Activated CD4-positive, alpha-beta T cell treated with anti-CD3 and anti-CD28 coated beads for 24 hours (primary cell): ENCODE measurements at regions not wholly inside any gene's neighbourhood (a gene's known extent, or its start where the extent isn't known, plus 50 kb on each side); places are given as distances from the start of the nearest gene placed in this dataset.
"Not testable (repeated sequence)": the region's sequence is repeated elsewhere in the genome, so short reads cannot be mapped to it uniquely, and the experiment has no call there.

Experiments used
- DNase-seq, 2 donors: peaks; one replicate each; pipeline ENCODE4 v3.0.0-alpha.2; 2020; ENCODE audit warnings: low read depth in 2 of 2

DNA sequence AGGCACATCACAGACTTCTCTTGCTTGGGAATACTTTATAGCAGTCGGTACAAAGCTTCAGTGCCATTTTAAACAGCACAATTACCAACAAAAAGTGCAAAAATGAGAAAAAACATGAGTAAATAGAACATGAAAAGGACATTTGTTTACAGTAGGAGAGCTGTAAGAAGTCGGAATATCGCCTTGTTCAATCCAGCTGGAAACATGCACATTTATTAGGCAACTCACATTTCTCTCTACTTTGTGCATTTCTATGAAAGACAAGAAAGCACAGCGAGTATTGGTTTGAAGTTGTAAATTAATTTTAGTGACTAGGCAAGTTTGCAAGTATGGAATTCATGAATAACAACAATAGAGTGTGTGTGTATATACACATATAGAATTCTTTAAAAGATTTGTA lies 484.7 kb downstream of the DACH1 start:
- no peak for DNase-seq

DNA sequence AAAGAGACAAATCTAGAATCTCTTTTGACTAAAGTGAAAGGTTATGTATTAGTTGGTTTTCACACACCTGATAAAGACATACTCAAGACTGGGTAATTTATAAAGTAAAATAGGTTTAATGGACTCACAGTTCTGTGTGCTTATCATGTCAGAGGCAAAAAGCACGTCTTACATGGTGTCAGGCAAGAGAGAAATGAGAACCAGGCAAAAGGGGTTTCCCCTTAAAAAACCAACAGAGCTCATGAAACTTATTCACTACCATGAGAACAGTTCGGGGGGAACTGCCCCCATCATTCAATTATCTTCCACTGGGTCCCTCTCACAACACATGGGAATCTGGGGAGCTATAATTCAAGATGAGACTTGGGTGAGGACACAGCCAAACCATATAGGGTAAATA lies 486.8 kb downstream of the DACH1 start:
- DNase-seq: no peak

DNA sequence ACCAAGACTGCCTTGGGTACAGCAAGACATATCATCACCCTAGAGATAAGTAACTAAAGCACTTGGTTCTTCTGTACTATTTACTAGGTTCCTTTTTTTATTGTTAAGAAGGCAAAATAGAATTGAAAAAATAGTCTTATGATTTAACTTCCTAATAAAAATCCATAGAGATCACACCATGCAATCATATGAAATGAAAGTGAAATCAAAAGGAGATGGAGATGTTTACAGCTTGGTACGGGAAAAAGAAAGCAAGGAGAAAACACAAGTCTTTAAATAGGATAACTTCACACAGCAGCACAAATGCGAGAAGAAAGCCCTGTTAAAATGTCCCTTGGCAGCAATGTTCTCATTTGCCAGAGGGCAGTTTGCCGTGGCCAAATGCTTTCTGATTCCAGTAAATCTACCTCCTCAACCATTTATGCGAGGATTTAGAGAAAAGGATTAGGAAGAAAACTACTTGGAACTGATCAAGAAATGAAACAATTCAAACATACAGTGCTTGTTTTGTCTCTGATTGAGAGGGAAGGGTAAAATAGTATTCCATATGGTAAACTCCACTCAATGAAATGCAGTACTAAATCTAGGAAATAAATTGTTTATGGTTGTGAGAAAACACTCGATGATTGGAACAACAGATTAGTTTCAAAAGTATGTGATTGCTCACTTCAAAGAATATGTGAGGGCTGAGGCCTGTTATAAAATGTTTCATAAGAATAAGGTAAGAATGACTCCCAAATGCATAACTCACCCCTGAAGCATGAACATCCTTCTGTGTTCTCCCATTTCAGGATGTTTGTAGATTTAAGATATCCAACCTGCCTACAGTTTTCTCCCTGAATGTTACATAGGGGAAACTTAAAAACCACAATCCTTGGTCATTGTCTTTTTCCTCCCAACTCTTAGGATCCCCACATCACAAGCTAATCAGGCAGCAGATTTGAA lies 487.8 kb downstream of the DACH1 start:
- DNase-seq: no peak

DNA sequence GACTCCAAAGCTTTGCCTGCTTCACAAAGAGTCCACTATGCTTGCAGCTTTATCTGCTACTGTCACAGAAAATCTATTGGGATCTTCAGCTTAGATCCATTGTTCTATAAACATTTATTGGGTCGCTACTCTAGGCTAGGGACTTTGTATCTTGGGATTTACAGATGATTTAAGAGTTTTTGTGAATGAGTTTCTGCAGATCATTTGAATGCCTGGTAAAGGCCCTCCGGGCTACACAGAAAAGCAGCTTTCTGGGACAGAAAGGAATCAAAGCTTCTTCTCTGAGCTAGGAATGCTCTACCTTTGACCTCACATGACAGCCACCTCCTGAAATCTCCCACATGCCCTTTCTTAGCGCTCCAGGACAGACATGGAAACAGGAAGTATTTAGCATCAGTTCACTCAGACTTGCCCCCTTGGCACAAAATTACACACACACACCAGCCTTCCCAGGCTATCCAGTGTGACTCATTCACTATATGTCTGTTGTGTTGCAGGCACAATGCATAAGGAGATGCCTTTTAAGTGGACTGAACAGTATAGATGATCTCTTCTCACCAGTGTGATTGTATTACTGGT lies 492.4 kb downstream of the DACH1 start:
- no peak for DNase-seq

DNA sequence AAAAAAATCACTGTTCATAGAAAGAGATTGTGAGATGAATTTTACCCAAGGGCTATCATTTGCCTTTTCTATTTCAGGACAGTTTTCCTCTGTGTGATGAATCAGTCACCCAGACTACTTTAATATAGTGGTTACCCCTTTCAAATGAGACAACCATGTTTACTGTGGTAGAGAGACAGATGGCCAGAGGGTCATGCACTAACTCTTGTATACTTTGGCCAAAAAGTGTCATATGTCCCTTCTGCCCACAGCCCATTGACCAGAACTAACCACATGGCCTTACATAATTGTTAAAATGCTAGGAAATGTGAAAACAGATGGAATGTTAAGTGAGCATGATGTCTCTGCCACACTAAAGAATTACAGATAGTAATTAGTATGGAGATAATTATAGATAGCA lies 498.7 kb downstream of the DACH1 start:
- no peak for DNase-seq

DNA sequence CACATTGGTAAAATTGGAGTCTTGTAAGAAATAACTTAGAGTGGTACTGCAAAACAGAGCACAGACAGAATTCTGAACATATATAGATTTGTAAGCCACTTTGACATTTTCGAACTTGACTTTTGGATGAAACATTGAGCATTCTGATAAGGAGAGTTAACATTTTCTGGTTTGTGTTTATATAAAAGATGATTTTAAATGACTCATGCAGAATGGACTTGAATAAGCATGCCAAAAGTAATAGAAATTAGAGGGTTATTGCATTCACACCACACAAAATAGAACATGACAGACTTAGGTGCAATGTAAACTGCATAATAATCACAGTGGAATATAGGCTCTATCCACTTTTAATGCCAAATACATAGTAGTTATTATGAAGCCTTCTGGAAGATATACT lies 507.0 kb downstream of the DACH1 start:
- DNase-seq: no peak

DNA sequence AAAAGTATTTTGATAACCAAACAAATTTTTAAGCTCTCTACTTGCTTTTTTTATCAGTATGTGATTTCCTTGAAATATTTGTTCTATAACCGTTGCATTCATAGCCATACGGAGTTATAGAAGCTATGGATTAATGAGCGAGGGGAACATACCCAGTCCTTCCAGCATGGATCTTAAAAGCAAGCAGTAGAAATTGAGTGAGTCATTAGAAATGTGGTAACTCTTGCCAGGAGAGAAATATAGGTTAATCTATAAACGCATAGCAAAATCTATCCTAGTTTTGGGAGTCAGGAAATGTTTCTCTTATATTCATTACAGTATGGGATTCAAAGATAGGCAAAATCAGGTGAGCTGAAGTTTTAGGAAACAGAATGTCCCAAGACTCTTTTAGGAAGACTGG lies 507.4 kb downstream of the DACH1 start:
- no peak for DNase-seq

DNA sequence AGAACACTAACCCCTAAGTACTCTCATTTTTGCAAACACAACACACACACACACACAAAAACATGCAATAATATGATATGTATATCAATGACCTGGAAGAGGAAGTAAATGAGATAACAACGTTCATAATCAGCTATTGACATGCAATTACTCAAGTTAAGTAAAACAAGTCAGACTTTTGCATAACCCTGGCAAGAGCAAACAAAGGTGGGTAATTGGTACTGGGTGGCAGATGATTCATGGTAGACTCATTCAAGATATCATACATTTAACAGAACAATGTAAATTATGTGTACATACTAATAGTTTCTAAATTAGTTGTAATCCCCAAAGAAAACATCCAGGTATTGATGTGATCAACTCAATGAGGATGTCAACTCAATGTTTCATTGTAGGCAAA lies 508.8 kb downstream of the DACH1 start:
- DNase-seq: no peak

DNA sequence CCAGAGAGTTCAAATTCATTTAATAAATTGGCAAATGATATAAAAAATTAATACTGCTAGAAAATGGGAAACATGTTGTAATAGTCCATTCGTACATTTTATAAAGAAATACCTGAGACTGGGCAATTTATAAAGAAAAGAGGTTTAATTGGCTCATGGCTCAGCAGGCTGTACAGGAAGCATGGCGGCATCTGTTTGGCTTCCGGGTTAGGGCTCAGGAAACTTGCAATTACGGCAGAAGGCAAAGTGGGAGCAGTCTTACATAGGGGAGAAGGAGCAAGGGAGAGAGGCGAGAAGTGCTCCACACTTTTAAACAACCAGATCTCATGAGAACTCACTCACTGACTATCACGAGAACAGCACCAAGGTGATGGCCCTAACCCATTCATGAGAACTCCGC lies 512.0 kb downstream of the DACH1 start:
- no peak for DNase-seq

DNA sequence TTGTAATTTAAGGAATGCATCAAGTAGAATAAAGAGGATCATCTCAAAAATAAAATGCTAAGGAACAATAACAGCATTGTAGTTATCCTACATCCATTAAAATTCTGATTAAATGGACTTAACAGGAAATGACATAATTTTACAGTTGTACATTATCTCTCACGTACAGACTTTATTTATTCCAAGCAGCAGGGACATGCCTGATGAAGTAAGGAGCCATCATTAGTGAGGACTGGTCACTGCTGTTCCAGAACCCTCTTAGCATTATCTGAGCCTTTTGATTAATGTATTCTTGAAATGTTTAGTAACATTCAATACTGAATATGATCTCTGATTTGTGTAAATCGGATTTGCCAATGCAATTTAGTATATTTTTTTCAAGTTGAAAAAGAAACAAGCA lies 516.1 kb downstream of the DACH1 start:
- no peak for DNase-seq

DNA sequence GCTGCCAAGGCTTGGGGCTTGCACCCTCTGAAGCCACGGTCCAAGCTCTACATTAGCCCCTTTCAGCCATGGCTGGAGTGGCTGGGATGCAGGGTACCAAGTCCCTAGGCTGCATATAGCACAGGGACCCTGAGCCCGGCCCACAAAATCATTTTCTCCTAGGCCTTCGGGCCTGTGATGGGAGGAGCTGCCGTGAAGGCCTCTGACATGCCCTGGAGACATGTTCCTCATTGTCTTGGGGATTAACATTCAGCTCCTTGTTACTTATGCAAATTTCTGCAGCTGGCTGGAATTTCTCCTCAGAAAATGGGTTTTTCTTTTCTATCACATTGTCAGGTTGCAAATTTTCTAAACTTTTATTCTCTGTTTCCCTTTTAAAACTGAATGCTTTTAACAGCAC lies 521.1 kb downstream of the DACH1 start:
- DNase-seq: not testable (repeated sequence)

DNA sequence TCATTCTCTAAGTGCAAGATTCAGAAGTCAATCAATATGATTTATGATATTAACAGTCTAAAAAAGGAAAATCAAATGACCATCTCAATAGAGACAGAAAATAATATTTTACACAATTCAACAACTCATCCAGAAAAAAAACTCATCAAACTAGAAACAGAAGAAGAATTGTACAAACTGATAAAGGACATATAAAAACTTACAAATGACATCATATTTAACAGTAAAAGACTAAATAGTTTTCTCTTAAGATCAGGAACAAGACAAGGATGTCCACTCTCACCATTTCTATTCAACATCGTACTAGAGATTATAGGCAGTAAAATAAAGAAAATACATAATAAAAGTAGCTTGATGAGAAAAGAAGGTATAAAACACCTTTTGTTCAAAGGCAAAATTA lies 527.3 kb downstream of the DACH1 start:
- no peak for DNase-seq

DNA sequence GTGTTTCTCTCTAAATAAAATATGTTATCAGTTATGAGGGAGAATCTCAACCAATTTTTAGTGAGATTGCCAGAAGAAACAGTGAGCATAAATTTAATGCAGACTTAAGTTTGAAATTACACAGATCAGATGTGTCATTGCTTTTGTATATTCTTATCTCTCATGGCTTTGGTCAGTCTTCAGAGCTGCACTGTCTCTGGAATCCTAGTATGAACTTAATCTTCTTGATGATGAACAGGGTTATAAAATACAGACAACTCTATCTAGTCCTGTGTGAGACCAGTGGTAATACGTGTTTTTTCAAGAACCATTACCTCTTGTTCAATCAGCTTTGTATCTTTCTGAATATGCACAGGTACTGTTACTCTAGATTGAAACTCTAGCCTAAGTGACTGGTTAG lies 528.0 kb downstream of the DACH1 start:
- DNase-seq: no peak

DNA sequence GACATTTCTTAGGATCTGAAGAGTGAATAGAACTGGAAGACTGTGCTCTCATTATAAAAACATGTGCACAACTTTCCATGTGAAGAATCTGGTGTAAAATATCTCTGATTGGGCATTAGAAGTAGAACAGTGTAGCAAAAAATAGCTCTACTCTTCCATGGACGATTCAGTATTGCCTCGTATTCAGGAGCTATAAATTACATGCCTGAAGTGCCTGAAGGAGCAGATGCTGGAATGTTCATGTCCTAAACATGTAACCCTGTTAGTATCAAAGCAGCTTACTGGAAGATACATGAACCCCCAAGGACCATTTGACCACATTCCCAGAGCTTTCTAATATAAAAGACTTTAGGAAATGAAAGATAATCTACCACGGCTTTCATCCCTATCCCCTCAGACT lies 528.9 kb downstream of the DACH1 start:
- no peak for DNase-seq

DNA sequence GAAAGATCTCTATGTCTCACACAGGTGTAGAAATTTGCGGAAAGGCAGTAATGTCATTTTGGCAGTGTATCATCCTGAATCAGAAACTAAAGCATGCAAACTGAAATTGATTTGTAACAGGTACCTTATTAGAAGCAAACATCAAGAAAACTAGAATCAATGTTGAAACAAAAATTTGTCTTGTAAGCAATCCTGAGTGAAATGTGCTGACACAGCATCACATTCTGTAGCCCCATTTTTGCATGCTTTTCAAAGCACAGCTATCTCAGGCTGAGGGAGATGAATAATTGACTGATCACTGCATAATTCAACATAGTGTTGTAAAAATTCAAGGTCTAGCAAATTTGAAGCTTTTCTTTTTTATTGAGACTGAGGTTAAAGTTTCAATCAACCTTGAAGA lies 539.7 kb downstream of the DACH1 start:
- DNase-seq: no peak

DNA sequence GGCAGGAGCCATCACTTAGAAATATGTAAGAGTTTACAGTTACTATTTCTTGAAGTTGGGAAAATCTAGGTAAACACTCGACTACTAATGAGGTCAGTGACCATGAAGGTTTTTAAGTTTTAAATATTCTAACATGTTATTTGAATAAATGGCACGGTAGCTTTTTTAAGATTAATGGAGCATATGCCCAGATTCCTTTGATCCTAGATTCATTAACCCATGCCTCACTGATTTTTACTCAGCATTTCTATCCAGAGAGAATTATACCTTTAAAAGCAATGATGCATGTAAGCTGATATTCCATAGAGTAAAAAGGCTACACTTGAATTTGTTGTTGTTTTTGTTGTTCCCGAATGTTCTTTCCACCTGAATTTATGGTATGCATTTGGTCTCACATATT lies 541.4 kb downstream of the DACH1 start:
- DNase-seq: no peak

DNA sequence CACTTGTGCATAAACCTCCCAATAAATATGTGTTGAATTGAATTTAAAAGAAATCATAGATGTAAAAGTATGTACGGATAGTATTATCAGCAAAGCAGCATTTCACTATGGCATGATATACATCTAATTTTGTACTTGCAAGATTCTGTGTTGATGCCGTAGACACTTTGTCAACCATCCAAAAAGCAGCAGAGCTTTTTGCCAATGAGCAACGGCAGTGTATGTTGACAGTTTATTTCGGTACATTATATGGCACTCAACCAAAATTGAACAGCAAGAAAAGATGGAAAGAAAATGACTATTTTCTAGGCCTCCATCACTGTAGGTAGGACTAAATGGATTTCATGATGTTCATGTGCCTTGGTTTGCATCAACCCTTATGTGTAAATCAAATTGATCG lies 543.7 kb downstream of the DACH1 start:
- DNase-seq: no peak

DNA sequence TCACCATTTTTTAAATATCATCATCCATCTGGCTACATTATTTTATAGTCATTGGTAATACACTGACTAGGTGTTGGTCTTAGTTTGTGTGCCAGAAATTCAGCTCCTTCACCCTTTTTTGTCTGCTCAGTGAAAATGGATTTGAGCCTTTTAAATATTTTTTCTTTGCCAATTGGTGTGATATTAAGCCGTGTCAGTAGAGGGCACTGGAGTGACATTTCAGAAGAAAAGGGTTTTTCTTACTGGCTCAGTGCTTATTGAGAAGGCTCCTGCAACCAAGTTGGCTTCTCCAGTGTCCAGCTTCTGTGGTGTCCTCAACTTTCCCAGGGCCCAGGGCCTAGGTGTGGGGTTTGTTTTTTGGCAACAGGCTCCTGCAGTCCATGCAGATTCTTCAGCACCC lies 546.6 kb downstream of the DACH1 start:
- no peak for DNase-seq

DNA sequence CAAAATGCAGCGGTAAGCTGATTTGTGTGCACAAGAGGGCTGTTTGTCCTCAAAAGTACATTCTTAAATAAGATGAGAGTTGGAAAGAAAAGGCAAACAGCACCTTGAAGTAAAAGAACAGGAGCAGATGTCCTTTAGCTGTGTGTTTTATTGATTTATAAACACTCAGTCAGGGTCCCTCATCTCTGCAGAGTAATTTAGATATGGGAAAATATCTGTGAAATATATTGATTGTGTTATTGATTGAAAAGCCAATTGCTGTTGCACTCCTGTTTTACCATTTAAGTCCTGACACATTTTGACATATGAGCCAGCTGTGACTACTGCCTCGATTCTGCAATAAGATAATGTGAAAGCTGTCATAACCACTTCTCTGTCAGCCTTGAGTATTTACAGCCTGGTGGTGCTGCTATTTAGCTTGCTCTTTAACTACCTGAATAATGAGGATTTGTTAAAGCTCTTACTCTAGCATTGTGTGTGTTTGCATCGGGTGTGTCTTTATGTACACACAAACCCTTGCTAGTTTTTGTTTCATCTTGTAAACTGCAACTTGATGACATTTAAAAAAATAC lies 550.1 kb downstream of the DACH1 start:
- no peak for DNase-seq

DNA sequence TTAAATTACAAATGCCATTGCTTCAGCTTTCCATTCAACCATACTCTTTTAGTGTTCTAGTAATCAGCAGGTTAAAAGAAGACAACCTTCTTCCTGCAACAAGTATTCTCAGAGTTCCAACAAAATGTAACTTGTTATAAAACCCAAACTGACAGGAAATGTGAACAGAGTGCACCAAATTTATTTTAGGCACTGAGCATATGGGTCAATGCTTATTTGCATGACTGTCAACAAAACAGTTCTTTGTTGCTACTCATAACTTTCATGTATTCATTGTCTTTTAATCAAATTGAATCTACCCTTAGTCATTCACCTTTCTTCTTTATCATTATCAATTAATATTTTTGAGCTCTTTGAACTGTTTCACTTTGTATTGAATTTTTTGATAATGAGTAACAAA lies 554.1 kb downstream of the DACH1 start:
- DNase-seq: no peak

DNA sequence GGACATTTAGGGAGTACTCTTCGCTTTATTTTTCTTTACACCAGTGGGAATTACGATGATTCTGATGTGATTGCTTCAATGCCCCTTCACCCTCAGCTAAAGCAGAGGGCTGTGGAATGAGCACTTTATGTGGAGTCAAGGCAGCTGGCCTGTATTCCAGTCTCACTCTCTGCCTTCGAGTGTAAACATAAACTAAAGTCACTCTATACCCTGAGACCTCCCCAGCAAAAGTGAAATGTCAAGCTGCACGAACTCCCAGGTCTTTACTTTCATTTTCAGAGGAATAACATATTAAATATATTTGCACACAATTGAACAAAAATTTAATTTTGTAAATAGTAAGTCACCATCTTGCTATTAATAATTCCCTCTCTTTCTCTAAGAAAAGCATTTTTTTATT lies 557.1 kb downstream of the DACH1 start:
- no peak for DNase-seq

DNA sequence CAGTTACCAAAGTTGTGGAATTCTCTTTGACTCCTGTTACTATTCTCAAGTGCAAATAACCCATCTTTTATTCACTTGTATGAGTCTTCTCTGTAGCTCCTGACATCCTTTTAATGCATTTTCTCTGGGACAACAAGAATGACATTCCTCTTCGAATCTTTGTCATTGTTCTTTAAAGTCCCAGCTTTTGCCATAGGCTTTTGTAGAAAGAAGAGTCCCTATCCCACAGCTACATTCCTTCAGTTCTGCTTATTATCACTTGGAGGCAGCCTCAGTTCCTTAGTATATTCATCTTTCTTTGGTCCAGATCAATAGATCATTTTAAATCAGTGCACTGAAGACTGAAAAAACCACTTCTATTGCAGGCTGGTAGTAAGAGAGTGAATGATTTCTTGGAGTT lies 560.2 kb downstream of the DACH1 start:
- no peak for DNase-seq

DNA sequence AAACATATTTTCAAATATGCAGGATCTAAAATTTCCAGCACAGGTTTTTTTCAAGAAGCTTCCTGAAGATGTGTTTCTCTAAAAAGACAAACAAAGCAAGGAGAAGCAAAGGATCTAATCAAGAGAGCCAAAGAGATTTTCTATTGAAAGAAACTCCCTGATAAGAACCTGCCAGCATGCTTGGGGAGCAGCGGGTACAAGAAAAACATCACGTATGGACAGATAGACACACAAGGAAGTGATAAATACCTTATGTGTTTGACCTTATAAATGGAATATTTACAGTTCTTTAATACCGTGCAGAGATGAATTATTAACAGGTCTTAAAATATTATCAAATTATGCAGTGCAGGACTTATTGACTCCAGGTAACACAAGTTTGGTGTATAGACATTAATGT lies 562.1 kb downstream of the DACH1 start:
- DNase-seq: no peak
